Transverse colon (tissue), 4 donors: ENCODE measurements at regions not wholly inside any gene's neighbourhood (a gene's known extent, or its start where the extent isn't known, plus 50 kb on each side); places are given as distances from the start of the nearest gene placed in this dataset.

Experiments used
- DNase-seq: peaks from one replicate; pipeline ENCODE4 v3.0.0-alpha.2; 2019
- H3K27ac ChIP-seq, 4 donors: fragments of 200-600 bp; sonication (generic); 2 replicates each; pipeline ENCODE4 v1.5.1; 2016 to 2018; ENCODE audit warnings: inconsistent platforms in 4 of 4
- H3K27me3 ChIP-seq: fragments of 200-600 bp; sonication (generic); 2 replicates; pipeline ENCODE4 v1.5.1; 2017; ENCODE audit warnings: inconsistent platforms
- H3K36me3 ChIP-seq, 4 donors: fragments of 200-600 bp; sonication (generic); 2 replicates each; pipeline ENCODE4 v1.5.1; 2017 to 2019; ENCODE audit warnings: inconsistent platforms in 4 of 4
- H3K4me1 ChIP-seq, 4 donors: fragments of 200-600 bp; sonication (generic); 2 replicates each; pipeline ENCODE4 v1.5.1; 2017 to 2020; ENCODE audit warnings: inconsistent platforms in 4 of 4
- H3K4me3 ChIP-seq, 4 donors: fragments of 200-600 bp; sonication (generic); 1 replicate in 1 of 4; 2 replicates in 3 of 4; pipeline versions ENCODE4 v1.5.1 to v1.6.1; 2017 to 2019; ENCODE audit warnings: inconsistent platforms in 4 of 4
- H3K9me3 ChIP-seq, 2 donors: fragments of 200-600 bp; sonication (generic); 2 replicates each; pipeline ENCODE4 v1.5.1; 2017 to 2019; ENCODE audit warnings: inconsistent platforms in 2 of 2
- EP300 ChIP-seq: sonication (generic); formaldehyde crosslinking; IDR thresholded peaks from one replicate; pipeline ENCODE4 v1.6.1; 2017; ENCODE audit warnings: antibody characterized with exemption, low read depth
- POLR2A ChIP-seq: fragments of 450-650 bp; IDR thresholded peaks from one replicate; pipeline ENCODE4 v1.6.1; 2016; ENCODE audit warnings: antibody characterized with exemption, mild to moderate bottlenecking, moderate library complexity
- POLR2AphosphoS5 ChIP-seq, 3 donors: sonication (generic); formaldehyde crosslinking; IDR thresholded peaks; one replicate each; pipeline ENCODE4 v1.6.1; 2016; ENCODE audit warnings: antibody characterized with exemption in 3 of 3
- WGBS, 2 donors: methylation state at CpG; one replicate each; pipeline ENCODE4 v1.1.5; 2018; ENCODE audit warnings: low coverage in 1 of 2; 5-methylcytosine and 5-hydroxymethylcytosine counted together
- in situ Hi-C, 4 donors: fragments of 200-750 bp; cut with MboI; loops; one replicate each; pipeline versions ENCODE4 v1.15.0 to v1.15.1; 2017; ENCODE audit warnings: low sequenced_read_pairs in 3 of 4, low pct_ligation_motif_present in 1 of 4, low pct_unique_long_range_greater_than_20kb in 1 of 4
- intact Hi-C: fragments of 100-400 bp; cut with DNase I; formaldehyde crosslinking; loops from one replicate; pipeline ENCODE4 v1.15.1; 2023; ENCODE audit warnings: low total_unique reads
- TF ChIP-seq, protein P1 (sequence below), 5 experiments: fragments of 200-600 bp in 3 of 5; fragments of 450-650 bp in 2 of 5; sonication (generic) in 3 of 5; IDR thresholded peaks; 1 replicate in 2 of 5; 2 replicates in 3 of 5; pipeline ENCODE4 v1.5.1; 2016 to 2017; ENCODE audit warnings: antibody characterized with exemption in 5 of 5, inconsistent platforms in 3 of 5, mild to moderate bottlenecking in 2 of 5, moderate library complexity in 1 of 5

DNA sequence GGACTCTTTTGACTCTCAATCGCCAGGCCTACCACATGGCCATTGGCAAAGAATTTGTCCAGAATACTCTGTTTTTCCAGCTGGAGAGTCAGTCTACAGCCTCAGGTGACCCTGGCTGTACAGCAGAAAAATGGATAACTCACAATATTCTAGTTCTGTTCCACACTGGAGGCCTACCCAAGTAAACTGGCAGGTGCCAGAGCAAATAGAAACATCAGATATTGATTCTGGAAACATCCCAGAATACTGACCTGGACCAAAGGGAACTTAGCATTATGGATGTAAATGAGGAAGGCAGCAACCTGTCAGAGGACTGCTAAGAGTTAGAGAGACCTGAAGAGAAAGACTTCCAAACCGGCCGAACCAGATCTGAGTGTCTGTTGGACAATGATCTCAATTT, 147.9 kb upstream of the SMAD1 start:
- in situ Hi-C loops, result no loop called here
- no peak overlapping the region for H3K27ac ChIP-seq
- H3K4me3 ChIP-seq, result no peak overlapping the region
- no peaks in the 10 kb centered on the region for H3K4me1 ChIP-seq
- WGBS, 2 donors, result 89 to 93% methylated on average over 1 to 3 of the region's 3 CpGs
- no peaks in the 10 kb centered on the region for H3K36me3 ChIP-seq
- no peaks in the 10 kb centered on the region for H3K9me3 ChIP-seq
- no peaks in the 10 kb centered on the region for H3K27me3 ChIP-seq
- intact Hi-C loops, result no loop called here
- DNase-seq, result no peak
- TF ChIP-seq POLR2A (no peak), POLR2AphosphoS5 (IDR thresholded peaks at IDR 0.05) (no peak), EP300 (no peak)
- TF ChIP-seq, protein P1, sequence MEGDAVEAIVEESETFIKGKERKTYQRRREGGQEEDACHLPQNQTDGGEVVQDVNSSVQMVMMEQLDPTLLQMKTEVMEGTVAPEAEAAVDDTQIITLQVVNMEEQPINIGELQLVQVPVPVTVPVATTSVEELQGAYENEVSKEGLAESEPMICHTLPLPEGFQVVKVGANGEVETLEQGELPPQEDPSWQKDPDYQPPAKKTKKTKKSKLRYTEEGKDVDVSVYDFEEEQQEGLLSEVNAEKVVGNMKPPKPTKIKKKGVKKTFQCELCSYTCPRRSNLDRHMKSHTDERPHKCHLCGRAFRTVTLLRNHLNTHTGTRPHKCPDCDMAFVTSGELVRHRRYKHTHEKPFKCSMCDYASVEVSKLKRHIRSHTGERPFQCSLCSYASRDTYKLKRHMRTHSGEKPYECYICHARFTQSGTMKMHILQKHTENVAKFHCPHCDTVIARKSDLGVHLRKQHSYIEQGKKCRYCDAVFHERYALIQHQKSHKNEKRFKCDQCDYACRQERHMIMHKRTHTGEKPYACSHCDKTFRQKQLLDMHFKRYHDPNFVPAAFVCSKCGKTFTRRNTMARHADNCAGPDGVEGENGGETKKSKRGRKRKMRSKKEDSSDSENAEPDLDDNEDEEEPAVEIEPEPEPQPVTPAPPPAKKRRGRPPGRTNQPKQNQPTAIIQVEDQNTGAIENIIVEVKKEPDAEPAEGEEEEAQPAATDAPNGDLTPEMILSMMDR (IDR thresholded peaks at IDR 0.05), result no peak

DNA sequence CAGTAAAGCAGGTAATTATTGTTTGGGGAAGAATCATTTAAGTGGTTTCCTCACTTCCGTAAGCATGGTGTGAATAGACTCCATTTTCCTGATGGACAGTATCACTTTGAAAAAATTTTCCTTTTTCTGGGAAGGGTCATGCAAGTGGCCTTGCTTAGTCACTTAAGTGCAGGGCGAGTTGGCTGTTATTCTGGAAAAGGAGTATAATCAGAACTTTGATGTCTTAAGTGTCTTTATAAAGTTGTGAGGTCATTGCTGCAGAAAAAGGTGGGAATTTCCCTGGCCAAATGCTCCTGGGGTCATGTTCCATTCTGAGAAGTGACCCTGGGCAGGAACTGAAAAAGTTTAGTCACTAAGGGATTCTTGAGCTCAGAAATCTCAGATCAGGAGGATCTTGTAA, 146.1 kb upstream of the OTUD4 start:
- no peak for DNase-seq
- H3K4me1 ChIP-seq, result no peaks in the 10 kb centered on the region
- no peak overlapping the region for H3K4me3 ChIP-seq
- TF ChIP-seq POLR2AphosphoS5 (IDR thresholded peaks at IDR 0.05) (no peak), EP300 (no peak), POLR2A (no peak)
- in situ Hi-C loops (no loop called here), intact Hi-C loops (no loop called here)
- no peaks in the 10 kb centered on the region for H3K27me3 ChIP-seq
- no peak overlapping the region for H3K27ac ChIP-seq
- 71 to 77% methylated on average over 2 of the region's 2 CpGs for WGBS, 2 donors
- H3K36me3 ChIP-seq, result no peaks in the 10 kb centered on the region
- H3K9me3 ChIP-seq, result no peaks in the 10 kb centered on the region

DNA sequence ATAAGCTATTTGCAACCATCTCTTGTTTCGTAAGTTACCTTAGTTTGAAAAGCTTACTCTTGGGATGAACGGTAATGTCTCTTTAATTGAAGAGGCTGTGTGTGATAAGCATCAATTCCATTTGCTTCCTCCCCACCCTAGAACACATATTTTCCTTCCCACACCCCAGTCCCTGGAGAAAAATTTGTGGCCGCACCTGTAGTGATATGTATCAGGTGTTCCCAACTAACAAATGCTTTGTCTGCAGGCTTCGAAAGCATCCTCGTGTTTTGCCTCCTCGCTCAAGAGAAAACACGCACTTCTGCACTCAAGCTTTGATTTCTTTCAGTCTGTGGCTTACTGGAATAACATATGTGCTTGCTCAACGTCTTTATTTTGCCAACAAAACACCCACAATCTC, 143.8 kb upstream of the OTUD4 start:
- Histone ChIP-seq H3K4me1 (peaks cover 0 to 7% (median 0%) of the 10 kb centered on the region in 4 donors), H3K4me3 (no peak overlapping the region), H3K27ac (no peak overlapping the region), H3K27me3 (no peaks in the 10 kb centered on the region), H3K9me3 (no peaks in the 10 kb centered on the region), H3K36me3 (no peaks in the 10 kb centered on the region)
- WGBS, 2 donors, result 76 to 82% methylated on average over 6 to 8 of the region's 8 CpGs
- intact Hi-C loops (loop anchor here (5.0 kb wide), 1 partner anchor 1868 kb away; no protein-coding TSS in a partner anchor), in situ Hi-C loops (no loop called here)
- no peak for DNase-seq
- TF ChIP-seq POLR2AphosphoS5 (IDR thresholded peaks at IDR 0.05), result no peak
- TF ChIP-seq POLR2A, result no peak
- no peak for TF ChIP-seq EP300
- TF ChIP-seq, protein P1 (IDR thresholded peaks at IDR 0.05), result no peak

DNA sequence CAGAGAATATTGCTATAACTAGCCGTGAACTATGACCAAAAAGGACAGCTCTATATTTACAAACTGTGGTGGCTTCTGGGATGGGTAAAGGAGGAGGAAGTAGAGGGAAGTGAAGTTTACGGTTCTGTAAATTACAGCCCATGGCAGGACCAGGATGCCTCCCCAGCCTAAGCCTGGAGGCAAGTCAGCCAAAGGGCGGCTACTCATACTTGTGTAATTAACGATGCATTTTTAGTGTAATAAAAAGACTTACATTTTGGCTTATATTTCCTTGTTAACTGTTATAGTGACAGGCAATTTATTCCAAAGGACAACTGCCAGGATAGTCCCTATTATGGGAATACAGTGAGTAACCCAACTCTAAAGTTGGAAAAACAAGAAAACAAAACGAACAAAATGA, 139.9 kb upstream of the OTUD4 start:
- 32 to 41% methylated on average over 5 of the region's 5 CpGs for WGBS, 2 donors
- no peak overlapping the region for H3K4me3 ChIP-seq
- H3K27ac ChIP-seq, result no peak overlapping the region
- no peaks in the 10 kb centered on the region for H3K27me3 ChIP-seq
- TF ChIP-seq POLR2A (no peak), EP300 (no peak), POLR2AphosphoS5 (IDR thresholded peaks at IDR 0.05) (no peak)
- TF ChIP-seq, protein P1 (IDR thresholded peaks at IDR 0.05), result no peak
- in situ Hi-C loops, result no loop called here
- no peak for DNase-seq
- H3K36me3 ChIP-seq, result no peaks in the 10 kb centered on the region
- peaks cover 0 to 7% (median 0%) of the 10 kb centered on the region in 4 donors for H3K4me1 ChIP-seq
- H3K9me3 ChIP-seq, result no peaks in the 10 kb centered on the region
- intact Hi-C loops, result loop anchor here (5.0 kb wide), 1 partner anchor 1872 kb away; no protein-coding TSS in a partner anchor

DNA sequence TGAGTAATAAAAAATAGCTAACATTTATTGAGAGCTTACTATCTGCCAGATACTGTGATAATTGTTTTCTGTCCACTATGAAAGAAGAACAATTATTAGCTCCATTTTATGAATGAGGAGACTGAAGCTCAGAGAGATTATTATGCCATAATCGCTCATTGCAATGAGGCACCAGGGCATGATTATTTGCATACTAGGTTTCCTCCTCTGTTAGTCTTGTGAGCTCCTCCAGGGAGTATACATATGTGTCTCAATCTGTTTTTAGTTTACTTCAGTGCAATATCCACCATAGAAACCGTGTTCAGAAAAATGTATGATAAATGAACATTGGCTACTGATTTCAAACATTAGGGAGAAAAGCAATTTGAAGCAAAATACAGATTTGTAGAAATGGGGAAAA, 139.4 kb upstream of the OTUD4 start:
- 57 to 70% methylated on average over 2 of the region's 2 CpGs for WGBS, 2 donors
- Histone ChIP-seq H3K4me3 (no peak overlapping the region), H3K4me1 (peaks cover 0 to 7% (median 0%) of the 10 kb centered on the region in 4 donors), H3K9me3 (no peaks in the 10 kb centered on the region), H3K36me3 (no peaks in the 10 kb centered on the region), H3K27me3 (no peaks in the 10 kb centered on the region), H3K27ac (no peak overlapping the region)
- no peak for DNase-seq
- TF ChIP-seq POLR2A, result no peak
- TF ChIP-seq, protein P1 (IDR thresholded peaks at IDR 0.05), result no peak
- no peak for TF ChIP-seq POLR2AphosphoS5 (IDR thresholded peaks at IDR 0.05)
- no peak for TF ChIP-seq EP300
- intact Hi-C loops (loop anchor here (5.0 kb wide), 1 partner anchor 1873 kb away; no protein-coding TSS in a partner anchor), in situ Hi-C loops (no loop called here)
